NK-92 (cell line): ENCODE measurements at regions not wholly inside any gene's neighbourhood (a gene's known extent, or its start where the extent isn't known, plus 50 kb on each side); places are given as distances from the start of the nearest gene placed in this dataset.
"Not testable (repeated sequence)": the region's sequence is repeated elsewhere in the genome, so short reads cannot be mapped to it uniquely, and the experiment has no call there.

ENCODE experiments used
- DNase-seq: peaks from one replicate; lab custom pipeline; 2025; ENCODE audit not compliant: unreplicated experiment; lab: John Stamatoyannopoulos, UW

DNA sequence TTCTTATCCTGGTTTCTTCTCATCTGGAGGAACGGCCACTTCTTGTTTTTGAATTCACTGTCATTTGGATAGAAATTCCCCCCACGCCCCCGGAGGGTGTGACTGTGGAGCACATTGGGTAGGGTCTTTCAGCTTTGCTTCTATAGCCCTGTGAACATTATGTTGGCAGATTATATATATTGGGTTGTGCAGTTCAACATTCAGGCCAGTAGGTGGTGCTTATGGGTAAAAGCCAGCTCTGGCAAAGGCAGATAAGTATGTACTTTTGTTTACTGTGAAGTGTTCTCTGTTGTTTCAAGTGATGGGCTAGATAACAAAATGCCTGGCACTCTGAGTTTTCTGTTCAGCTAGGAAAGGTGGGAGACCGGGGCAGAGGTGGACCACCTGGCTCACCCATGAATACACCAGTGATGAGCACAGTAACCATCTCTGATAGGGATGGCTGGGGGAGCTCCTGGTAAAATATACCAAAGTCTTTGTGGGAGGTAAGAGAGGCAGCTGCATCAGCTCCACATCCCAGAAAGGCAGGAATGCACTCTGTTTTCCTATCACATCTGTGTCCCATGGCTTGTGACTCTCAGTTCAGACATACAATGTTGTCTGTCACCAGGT lies 1348.2 kb upstream of the RAG2 start:
- DNase-seq, result no peak

DNA sequence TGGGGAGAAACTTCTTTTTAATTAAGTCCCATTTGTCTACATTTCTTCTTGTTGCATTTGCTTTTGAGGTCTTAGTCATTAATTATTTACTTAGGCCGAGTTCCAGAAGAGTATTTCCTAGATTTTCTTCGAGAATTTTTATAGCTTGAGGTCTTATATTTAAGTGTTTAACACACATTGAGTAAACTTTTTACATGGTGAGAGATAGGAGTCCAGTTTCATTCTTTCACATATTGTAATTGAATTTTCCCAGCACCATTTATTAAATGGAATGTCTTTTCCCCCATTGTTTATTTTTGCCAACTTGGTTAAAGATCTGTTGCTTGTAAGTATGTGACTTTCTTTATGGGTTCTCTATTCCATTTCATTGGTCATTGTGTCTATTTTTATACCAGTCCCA lies 1344.0 kb upstream of the RAG2 start:
- no peak for DNase-seq

- no peak for DNase-seq
Measured at GRCh38 chr11:37929100-37929653, 1331.1 kb upstream of the RAG2 start.

DNA sequence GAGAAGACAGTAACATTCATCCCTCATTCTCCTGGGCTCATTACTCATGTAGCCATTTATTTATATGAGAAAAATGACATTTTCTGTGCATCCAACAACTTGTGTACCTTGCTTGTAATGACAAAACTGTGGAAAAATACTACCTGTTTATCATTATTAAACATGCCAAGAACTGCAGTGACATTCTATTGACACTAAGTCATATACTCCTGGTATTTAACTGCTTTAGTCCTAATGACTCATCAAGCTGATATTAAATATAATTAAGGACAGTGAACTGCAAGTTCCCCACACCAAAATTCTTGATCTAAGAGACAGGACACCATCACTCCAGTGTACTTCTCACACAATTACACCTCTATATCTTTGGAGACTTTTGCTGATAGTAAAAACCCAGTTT lies 1328.7 kb upstream of the RAG2 start:
- no peak for DNase-seq

- no peak for DNase-seq
Measured at GRCh38 chr11:37916331-37916730, 1318.3 kb upstream of the RAG2 start.

GRCh38 chr11:37914859-37915258 lies 1316.8 kb upstream of the RAG2 start:
- no peak for DNase-seq

- DNase-seq, result no peak
Measured at GRCh38 chr11:37908219-37908548, 1310.1 kb upstream of the RAG2 start.

- DNase-seq, result no peak
Measured at GRCh38 chr11:37907436-37908218, 1309.6 kb upstream of the RAG2 start.

DNA sequence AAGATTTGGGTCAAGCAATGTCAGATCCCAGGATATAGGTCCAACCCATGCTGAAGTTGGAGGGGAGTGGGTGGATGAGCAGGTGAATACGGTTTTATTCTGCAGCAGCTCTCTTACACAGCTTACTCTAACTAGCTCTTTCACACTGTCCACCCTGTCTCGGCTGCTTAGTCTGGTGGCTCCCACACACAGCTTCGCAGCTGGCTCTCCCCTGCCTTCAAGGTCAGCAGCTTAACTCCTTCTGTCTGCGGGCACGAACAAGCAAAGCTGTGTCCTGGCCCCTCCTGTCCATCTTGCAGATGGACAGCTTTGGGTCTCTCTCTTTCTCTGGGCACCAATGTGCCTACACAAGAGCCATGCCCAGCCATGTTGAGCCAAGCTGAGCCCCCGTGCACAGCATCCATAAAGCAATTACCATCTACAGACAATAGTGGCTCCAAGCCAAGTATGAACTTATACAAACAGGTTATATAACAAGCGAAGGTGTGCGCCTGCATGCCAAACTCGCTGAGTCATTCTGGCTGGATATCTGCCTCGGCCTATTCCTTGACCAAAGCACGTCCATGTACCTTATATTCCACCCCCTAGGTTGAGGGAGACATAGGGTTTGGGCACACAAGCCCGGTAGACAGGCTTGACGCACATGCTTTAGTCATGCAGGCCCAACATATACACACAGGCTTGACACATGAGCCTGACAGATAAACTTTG lies 1307.8 kb upstream of the RAG2 start:
- no peak for DNase-seq

- no peak for DNase-seq
Measured at GRCh38 chr11:37896016-37896415, 1298.0 kb upstream of the RAG2 start.

GRCh38 chr11:37881741-37882140 lies 1283.7 kb upstream of the RAG2 start:
- DNase-seq, result no peak

- DNase-seq, result no peak
Measured at GRCh38 chr11:37861671-37862070, 1263.6 kb upstream of the RAG2 start.

DNA sequence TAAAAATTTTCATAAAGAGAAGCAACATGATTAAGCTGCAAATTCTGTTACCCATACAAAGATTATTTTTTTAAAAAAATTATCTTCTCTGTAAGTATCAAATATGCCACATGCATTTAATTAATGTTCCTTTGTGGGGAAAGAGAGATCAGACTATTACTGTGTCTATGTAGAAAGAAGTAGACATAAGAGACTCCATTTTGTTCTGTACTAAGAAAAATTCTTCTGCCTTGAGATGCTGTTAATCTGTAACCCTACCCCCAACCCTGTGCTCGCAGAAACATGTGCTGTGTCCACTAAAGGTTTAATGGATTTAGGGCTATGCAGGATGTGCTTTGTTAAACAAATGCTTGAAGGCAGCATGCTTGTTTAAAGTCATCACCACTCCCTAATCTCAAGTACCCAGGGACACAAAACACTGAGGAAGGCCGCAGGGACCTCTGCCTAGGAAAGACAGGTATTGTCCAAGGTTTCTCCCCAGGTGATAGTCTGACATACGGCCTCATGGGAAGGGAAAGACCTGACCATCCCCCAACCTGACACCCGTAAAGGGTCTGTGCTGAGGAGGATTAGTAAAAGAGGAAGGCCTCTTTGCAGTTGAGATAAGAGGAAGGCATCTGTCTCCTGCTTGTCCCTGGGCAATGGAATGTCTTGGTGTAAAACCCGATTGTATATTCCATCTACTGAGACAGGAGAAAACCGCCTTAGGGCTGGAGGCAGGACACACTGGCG lies 1260.9 kb upstream of the RAG2 start:
- not testable (repeated sequence) for DNase-seq

DNA sequence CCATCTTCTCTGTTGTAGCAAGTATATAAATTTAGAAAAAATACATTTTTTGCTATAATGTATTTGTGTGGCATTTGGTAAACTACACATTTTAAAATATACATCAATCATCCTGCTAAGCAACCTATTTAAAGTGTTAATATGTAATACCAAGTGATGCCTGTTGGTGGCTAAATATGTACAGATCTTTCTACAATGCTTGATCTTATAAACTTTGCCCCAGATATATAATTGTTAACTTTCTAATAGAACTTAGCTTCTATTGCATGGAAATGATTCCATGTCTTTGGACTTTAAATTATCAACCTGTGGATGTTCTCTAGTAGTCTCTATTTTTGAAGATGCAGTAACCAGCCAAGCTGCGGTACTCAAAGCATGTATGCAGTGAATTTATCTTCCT lies 1260.4 kb upstream of the RAG2 start:
- DNase-seq, result no peak

GRCh38 chr11:37857726-37858125 lies 1259.7 kb upstream of the RAG2 start:
- no peak for DNase-seq

DNA sequence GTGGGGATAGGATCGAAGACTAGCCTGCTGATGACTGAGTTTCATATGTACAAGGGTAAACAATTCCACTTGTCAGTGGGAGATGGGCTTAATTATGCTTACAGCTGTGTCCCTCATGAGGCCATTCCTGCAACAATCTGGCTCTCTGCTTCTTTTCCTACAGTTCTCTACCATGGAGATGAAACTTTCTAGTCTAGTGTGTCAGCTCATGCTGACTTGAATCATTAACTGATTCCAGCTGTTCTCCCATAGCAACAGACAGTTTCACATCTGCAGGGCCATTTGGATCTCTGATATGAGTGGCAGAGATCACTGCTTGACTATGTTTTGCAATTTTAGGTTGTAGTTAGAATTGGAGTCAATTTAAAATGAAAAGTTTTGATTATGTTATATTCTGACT lies 1251.7 kb upstream of the RAG2 start:
- DNase-seq, result no peak

- no peak for DNase-seq
Measured at GRCh38 chr11:37843603-37844002, 1245.6 kb upstream of the RAG2 start.

DNA sequence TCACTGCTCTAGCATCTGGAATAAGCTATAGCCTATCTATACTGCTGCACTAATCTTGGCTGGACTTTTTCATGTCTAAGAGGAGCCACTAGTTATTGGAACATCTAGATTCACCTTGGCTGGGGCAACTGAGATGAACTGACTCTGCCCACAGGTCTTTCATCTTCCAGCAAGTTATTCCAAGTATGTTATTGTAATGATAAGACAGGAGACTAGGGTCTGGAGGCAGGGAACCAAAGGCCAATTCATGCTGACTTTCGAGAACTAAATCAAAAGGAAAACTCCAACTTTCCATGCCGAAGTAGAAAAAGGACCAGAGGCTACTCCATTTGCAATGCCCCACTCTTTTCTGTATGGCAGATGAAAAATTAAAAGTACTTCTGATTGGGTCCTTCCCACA lies 1243.0 kb upstream of the RAG2 start:
- DNase-seq, result no peak

DNA sequence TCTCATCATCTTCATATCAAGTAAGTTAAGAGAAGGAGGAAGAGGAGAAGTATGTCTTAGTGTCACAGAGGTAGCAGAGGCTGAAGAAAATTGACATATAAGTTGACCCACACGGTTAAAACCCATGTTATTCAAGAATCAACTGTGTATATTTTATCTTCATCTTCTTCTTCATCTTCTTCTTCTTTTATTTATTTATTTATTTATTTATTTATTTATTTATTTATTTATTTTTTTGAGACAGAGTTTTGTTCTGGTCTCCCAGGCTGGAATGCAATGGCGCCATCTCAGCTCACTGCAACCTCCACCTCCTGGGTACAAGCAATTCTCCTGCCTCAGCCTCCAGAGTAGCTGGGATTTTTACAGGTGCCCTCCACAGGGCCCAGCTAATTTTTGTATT lies 1242.3 kb upstream of the RAG2 start:
- not testable (repeated sequence) for DNase-seq

DNA sequence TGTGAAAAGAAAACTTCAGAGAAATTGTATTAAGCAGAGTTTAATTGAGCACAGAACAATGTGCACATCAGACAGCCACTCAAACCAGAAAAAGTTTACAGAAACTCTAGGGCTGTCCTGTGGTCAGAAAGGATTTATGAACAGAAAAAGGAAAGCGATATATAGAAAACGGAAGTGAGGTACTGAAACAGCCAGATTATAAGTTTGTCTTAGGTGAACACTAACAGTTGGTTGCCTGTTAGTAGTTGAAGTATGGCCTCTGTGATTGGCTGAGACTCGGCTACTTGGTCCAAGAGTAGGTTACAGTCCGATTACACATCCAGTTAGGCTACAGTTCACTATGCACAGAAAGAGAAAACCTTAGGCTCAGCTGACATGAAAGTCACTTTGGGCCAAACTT lies 1232.5 kb upstream of the RAG2 start:
- DNase-seq, result no peak

GRCh38 chr11:37817727-37818270 lies 1219.8 kb upstream of the RAG2 start:
- no peak for DNase-seq
